ENCODE measurements at regions not wholly inside any gene's neighbourhood (a gene's known extent, or its start where the extent isn't known, plus 50 kb on each side); places are given as distances from the start of the nearest gene placed in this dataset.

GRCh38 chr2:144152817-144153271, 367.1 kb downstream of the ZEB2 start:
- Histone ChIP-seq H3K36me3 (replicated peaks in 1 of 2; ENCODE audit: control extremely low read depth in 1 of 2, control insufficient read depth in 1 of 2, extremely low read depth in 1 of 2, insufficient read depth in 2 of 2, low read length in 1 of 2) (no peaks in the 10 kb centered on the region), H3K27ac (ENCODE audit: low read length in 2 of 2) (no peak overlapping the region), H3K4me3 (ENCODE audit: control extremely low read depth in 1 of 5, extremely low read depth in 1 of 5, insufficient read depth in 1 of 5, low read depth in 2 of 5, low read length in 4 of 5) (no peak overlapping the region), H3K9me3 (ENCODE audit: control extremely low read depth in 1 of 3, control insufficient read depth in 2 of 3, insufficient read depth in 1 of 3, low read length in 2 of 3) (no peaks in the 10 kb centered on the region), H4K20me1 (ENCODE audit: control insufficient read depth, insufficient read depth, low read length, poor library complexity, severe bottlenecking) (no peaks in the 10 kb centered on the region), H3K79me2 (ENCODE audit: control insufficient read depth, insufficient read depth, low read length) (no peaks in the 10 kb centered on the region), H2AFZ (ENCODE audit: insufficient read depth, low read depth, low read length, poor library complexity, severe bottlenecking) (peak overlapping the region; percentile 39), H3K4me2 (replicated peaks; ENCODE audit: low read depth, low read length, poor library complexity, severe bottlenecking) (peak overlapping the region; percentile 42), H3K27me3 (replicated peaks in 1 of 4; ENCODE audit: control extremely low read depth in 1 of 4, control insufficient read depth in 3 of 4, insufficient read depth in 4 of 4, low read length in 3 of 4) (no peaks in the 10 kb centered on the region), H3K9ac (ENCODE audit: low read length) (no peak overlapping the region), H3K4me1 (ENCODE audit: control insufficient read depth in 2 of 2, insufficient read depth in 2 of 2, low read length in 2 of 2) (peaks cover 4% of the 10 kb centered on the region in 2 donors)
- whole genome bisulfite sequencing (ENCODE audit: insufficient coverage) = 14% methylated on average over 2 of the region's 5 CpGs
- Mint-ChIP-seq H3K4me1 (peaks cover 8% of the 10 kb centered on the region), H3K9me3 (ENCODE audit: insufficient read depth) (no peaks in the 10 kb centered on the region), H3K27ac (no peak overlapping the region), H3K4me3 (no peak overlapping the region), H3K27me3 (no peaks in the 10 kb centered on the region)
- TF ChIP-seq EZH2 (IDR thresholded peaks at IDR 0.05; ENCODE audit: borderline replicate concordance, insufficient read depth, low read depth, low read length, poor library complexity, severe bottlenecking) (no peak), CTCF (IDR thresholded peaks at IDR 0.05) (no peak)
- intact Hi-C loops (cut with micrococcal nuclease) = no loop called here
- CTCF ChIA-PET = no interaction called here
- peak; percentile 58 for ATAC-seq (ENCODE audit: low read depth)
- DNase-seq = peak; percentile 50
- POLR2A ChIA-PET = no interaction called here

- no peak overlapping the region for H3K27ac ChIP-seq (ENCODE audit: low read length in 2 of 2)
- H3K9ac ChIP-seq (ENCODE audit: low read length) = no peak overlapping the region
- Mint-ChIP-seq H3K27me3 (no peaks in the 10 kb centered on the region), H3K4me1 (peaks cover 8% of the 10 kb centered on the region), H3K27ac (no peak overlapping the region), H3K4me3 (no peak overlapping the region), H3K9me3 (ENCODE audit: insufficient read depth) (no peaks in the 10 kb centered on the region)
- intact Hi-C loops (cut with micrococcal nuclease) = no loop called here
- no peaks in the 10 kb centered on the region for H3K27me3 ChIP-seq (replicated peaks in 1 of 4; ENCODE audit: control extremely low read depth in 1 of 4, control insufficient read depth in 3 of 4, insufficient read depth in 4 of 4, low read length in 3 of 4)
- no peaks in the 10 kb centered on the region for H3K79me2 ChIP-seq (ENCODE audit: control insufficient read depth, insufficient read depth, low read length)
- H3K4me2 ChIP-seq (replicated peaks; ENCODE audit: low read depth, low read length, poor library complexity, severe bottlenecking) = no peak overlapping the region
- ChIA-PET CTCF (no interaction called here), POLR2A (no interaction called here)
- ATAC-seq (ENCODE audit: low read depth) (no peak), DNase-seq (no peak)
- H2AFZ ChIP-seq (ENCODE audit: insufficient read depth, low read depth, low read length, poor library complexity, severe bottlenecking) = no peak overlapping the region
- H3K4me3 ChIP-seq (ENCODE audit: control extremely low read depth in 1 of 5, extremely low read depth in 1 of 5, insufficient read depth in 1 of 5, low read depth in 2 of 5, low read length in 4 of 5) = no peak overlapping the region
- H3K36me3 ChIP-seq (replicated peaks in 1 of 2; ENCODE audit: control extremely low read depth in 1 of 2, control insufficient read depth in 1 of 2, extremely low read depth in 1 of 2, insufficient read depth in 2 of 2, low read length in 1 of 2) = no peaks in the 10 kb centered on the region
- 63% methylated on average over 1 of the region's 2 CpGs for WGBS (ENCODE audit: insufficient coverage)
- peaks cover 4% of the 10 kb centered on the region in 2 donors for H3K4me1 ChIP-seq (ENCODE audit: control insufficient read depth in 2 of 2, insufficient read depth in 2 of 2, low read length in 2 of 2)
- H4K20me1 ChIP-seq (ENCODE audit: control insufficient read depth, insufficient read depth, low read length, poor library complexity, severe bottlenecking) = no peaks in the 10 kb centered on the region
- TF ChIP-seq CTCF (IDR thresholded peaks at IDR 0.05) (no peak), EZH2 (IDR thresholded peaks at IDR 0.05; ENCODE audit: borderline replicate concordance, insufficient read depth, low read depth, low read length, poor library complexity, severe bottlenecking) (no peak)
- no peaks in the 10 kb centered on the region for H3K9me3 ChIP-seq (ENCODE audit: control extremely low read depth in 1 of 3, control insufficient read depth in 2 of 3, insufficient read depth in 1 of 3, low read length in 2 of 3)
Measured at GRCh38 chr2:144151851-144152250, 368.1 kb downstream of the ZEB2 start.
